OCI-LY3 (cell line): ENCODE measurements at regions not wholly inside any gene's neighbourhood (a gene's known extent, or its start where the extent isn't known, plus 50 kb on each side); places are given as distances from the start of the nearest gene placed in this dataset.
"Not testable (repeated sequence)": the region's sequence is repeated elsewhere in the genome, so short reads cannot be mapped to it uniquely, and the experiment has no call there.

Source experiments
- H2AFZ ChIP-seq: fragments of 200-600, 300-600 bp; shearing (Covaris generic); 2 replicates; pipeline ENCODE4 v1.6.0; 2014; ENCODE audit warnings: antibody characterized with exemption, low read depth, low read length
- H3K27ac ChIP-seq: fragments of 200-600, 300-600 bp; sonication (generic); 2 replicates; pipeline ENCODE4 v1.5.1; 2014; ENCODE audit warnings: mild to moderate bottlenecking, low read length, moderate library complexity, mixed read lengths
- H3K27me3 ChIP-seq: fragments of 200-600, 300-600 bp; sonication (generic); 2 replicates; pipeline ENCODE4 v1.6.1; 2014; ENCODE audit warnings: low read depth, low read length, mixed read lengths
- H3K36me3 ChIP-seq: fragments of 200-600, 300-600 bp; sonication (generic); replicated peaks from 2 replicates; pipeline ENCODE3; 2014; ENCODE audit warnings: low read depth, low read length, mixed read lengths
- H3K4me1 ChIP-seq: fragments of 300-600, 200-600 bp; sonication (generic); 2 replicates; pipeline ENCODE4 v1.6.1; 2014; ENCODE audit warnings: low read length, mixed read lengths
- H3K4me2 ChIP-seq: fragments of 200-600, 300-600 bp; sonication (generic); 2 replicates; pipeline ENCODE4 v1.6.1; 2014; ENCODE audit warnings: low read length, mixed read lengths
- H3K4me3 ChIP-seq: fragments of 300-600, 200-600 bp; sonication (generic); 2 replicates; pipeline ENCODE4 v1.5.1; 2014; ENCODE audit warnings: antibody characterized with exemption, mild to moderate bottlenecking, low read length, moderate library complexity
- H3K79me2 ChIP-seq: fragments of 300-600, 200-600 bp; shearing (Covaris generic); 2 replicates; pipeline ENCODE4 v1.6.1; 2014; ENCODE audit warnings: mild to moderate bottlenecking, low read length, mixed read lengths
- H3K9ac ChIP-seq: fragments of 300-600, 200-600 bp; shearing (Covaris generic); 2 replicates; pipeline ENCODE4 v1.6.0; 2014; ENCODE audit warnings: mild to moderate bottlenecking, low read length, moderate library complexity
- H3K9me3 ChIP-seq: fragments of 200-600, 300-600 bp; shearing (Covaris generic); 2 replicates; pipeline ENCODE4 v1.6.1; 2014; ENCODE audit warnings: low read length, mixed read lengths; ENCODE audit not compliant: insufficient read depth
- H4K20me1 ChIP-seq: fragments of 200-600, 300-600 bp; sonication (generic); 2 replicates; pipeline ENCODE4 v1.6.1; 2016; ENCODE audit warnings: low read length, mixed read lengths; ENCODE audit not compliant: insufficient read depth
- EZH2phosphoT487 ChIP-seq: fragments of 200-600 bp; shearing (Covaris generic); IDR thresholded peaks from 2 replicates; pipeline ENCODE4 v1.6.1; 2018; ENCODE audit warnings: antibody characterized with exemption, mixed run types, low read depth
- TF ChIP-seq, protein P1 (sequence below): fragments of 200-600, 300-600 bp; sonication (generic); IDR thresholded peaks from 2 replicates; pipeline ENCODE4 v1.5.1; 2014; ENCODE audit warnings: antibody characterized with exemption, low read length, low read depth

DNA sequence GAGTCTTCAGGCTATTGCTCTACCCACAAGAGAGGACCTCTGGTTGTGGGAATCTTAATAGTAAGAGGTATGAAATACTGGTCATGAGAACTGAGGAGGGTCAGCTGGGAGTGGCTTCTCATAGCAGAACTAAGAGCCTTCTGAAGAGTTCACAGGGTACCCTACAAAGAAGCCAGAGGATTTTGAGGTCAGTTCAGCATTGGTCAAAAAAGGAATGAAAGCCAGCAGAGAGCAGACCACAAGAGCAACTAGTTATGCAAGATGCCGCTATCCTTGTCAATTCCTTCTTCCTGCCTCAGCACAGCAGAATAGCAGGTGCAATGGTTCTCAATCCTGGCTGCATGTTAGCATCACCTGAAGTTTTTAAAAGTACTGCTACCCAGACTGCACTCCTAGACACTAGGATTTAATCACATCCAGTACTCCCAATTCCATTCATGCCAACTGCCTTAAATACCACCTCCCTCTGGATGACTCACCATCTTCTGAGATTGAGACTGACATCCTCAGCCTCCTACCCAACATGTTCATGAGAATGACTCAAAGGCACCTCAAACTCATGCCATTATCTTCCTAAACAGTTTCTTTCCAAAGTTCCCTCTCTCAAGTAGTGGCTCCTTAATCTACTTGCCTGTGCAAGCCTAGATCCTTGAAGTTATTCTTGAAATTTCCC, 81.0 kb upstream of the RBMS1 start:
- Histone ChIP-seq H4K20me1 (no peaks in the 10 kb centered on the region), H3K36me3 (no peaks in the 10 kb centered on the region), H3K9me3 (no peaks in the 10 kb centered on the region), H2AFZ (no peak overlapping the region), H3K27me3 (no peaks in the 10 kb centered on the region), H3K9ac (no peak overlapping the region), H3K27ac (no peak overlapping the region), H3K79me2 (no peaks in the 10 kb centered on the region), H3K4me2 (no peak overlapping the region), H3K4me1 (peaks cover 14% of the 10 kb centered on the region), H3K4me3 (no peak overlapping the region)
- TF ChIP-seq, protein P1, sequence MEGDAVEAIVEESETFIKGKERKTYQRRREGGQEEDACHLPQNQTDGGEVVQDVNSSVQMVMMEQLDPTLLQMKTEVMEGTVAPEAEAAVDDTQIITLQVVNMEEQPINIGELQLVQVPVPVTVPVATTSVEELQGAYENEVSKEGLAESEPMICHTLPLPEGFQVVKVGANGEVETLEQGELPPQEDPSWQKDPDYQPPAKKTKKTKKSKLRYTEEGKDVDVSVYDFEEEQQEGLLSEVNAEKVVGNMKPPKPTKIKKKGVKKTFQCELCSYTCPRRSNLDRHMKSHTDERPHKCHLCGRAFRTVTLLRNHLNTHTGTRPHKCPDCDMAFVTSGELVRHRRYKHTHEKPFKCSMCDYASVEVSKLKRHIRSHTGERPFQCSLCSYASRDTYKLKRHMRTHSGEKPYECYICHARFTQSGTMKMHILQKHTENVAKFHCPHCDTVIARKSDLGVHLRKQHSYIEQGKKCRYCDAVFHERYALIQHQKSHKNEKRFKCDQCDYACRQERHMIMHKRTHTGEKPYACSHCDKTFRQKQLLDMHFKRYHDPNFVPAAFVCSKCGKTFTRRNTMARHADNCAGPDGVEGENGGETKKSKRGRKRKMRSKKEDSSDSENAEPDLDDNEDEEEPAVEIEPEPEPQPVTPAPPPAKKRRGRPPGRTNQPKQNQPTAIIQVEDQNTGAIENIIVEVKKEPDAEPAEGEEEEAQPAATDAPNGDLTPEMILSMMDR: no peak

DNA sequence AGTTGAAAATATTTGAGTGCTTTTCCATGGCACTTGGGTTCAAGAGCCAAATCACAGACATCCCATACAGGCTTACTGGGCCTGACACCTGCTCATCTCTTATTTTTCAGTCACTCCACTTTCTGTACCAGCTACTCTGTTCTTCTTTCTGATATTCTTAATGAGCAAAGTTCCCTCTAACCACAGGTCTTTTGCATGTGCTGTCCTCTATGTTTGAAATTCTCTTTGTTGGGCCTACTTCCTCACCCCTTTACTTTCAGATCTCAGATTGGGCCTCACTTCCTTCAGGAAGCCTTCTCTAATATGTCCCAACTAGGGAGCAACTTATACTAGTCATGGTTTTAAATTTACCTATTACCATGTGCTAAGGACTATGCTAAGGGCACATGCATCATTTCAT, 81.8 kb upstream of the RBMS1 start:
- Histone ChIP-seq H3K27ac (no peak overlapping the region), H3K9ac (no peak overlapping the region), H3K9me3 (no peaks in the 10 kb centered on the region), H3K4me3 (no peak overlapping the region), H3K4me1 (peaks cover 14% of the 10 kb centered on the region), H3K36me3 (no peaks in the 10 kb centered on the region), H3K4me2 (no peak overlapping the region), H3K27me3 (no peaks in the 10 kb centered on the region), H2AFZ (no peak overlapping the region), H4K20me1 (no peaks in the 10 kb centered on the region), H3K79me2 (no peaks in the 10 kb centered on the region)
- no peak for TF ChIP-seq EZH2phosphoT487
- TF ChIP-seq, protein P1: no peak

DNA sequence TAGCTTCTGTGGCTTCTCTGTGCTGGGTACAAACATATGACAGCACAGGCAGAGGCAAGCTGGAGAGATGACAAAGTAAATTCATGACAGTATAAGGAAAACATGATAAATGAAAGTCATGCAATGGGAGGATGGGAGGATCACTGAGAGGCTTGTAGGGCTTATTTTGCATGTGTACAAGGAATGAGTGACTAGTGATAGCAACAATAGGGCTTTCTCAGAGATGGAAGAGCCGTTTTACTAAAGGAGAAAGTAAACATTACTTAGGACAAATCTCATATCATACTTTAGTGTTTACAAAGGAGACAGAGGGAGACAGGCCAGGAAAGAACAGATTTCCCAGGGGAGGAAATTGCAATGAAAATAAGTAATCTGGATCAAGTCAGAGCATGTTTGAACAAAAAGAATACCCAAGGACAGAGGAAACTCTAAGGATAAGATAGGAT, 82.5 kb upstream of the RBMS1 start:
- Histone ChIP-seq H3K4me3 (no peak overlapping the region), H2AFZ (no peak overlapping the region), H3K4me2 (no peak overlapping the region), H4K20me1 (no peaks in the 10 kb centered on the region), H3K4me1 (peaks cover 14% of the 10 kb centered on the region), H3K27me3 (no peaks in the 10 kb centered on the region), H3K36me3 (no peaks in the 10 kb centered on the region), H3K79me2 (no peaks in the 10 kb centered on the region), H3K9ac (no peak overlapping the region), H3K27ac (no peak overlapping the region), H3K9me3 (no peaks in the 10 kb centered on the region)
- TF ChIP-seq EZH2phosphoT487: no peak
- TF ChIP-seq, protein P1: no peak

DNA sequence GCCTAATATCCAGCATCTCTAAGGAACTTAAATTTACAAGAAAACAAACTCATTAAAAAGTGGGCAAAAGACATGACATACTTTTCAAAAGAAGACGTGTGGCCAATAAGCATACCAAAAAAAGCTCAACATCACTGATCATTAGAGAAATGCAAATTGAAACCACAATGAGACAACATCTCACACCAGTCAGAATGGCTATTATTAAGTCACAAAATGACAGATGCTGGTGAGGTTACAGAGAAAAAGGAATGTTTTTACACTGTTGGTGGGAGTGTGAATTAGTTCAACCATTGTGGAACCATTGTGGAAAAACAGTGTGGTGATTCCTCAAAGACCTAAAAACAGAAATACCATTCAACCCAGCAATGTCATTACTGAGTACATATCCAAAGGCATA, 83.5 kb upstream of the RBMS1 start:
- peaks cover 14% of the 10 kb centered on the region for H3K4me1 ChIP-seq
- not testable (repeated sequence) for H3K27ac ChIP-seq, H3K9ac ChIP-seq, H3K79me2 ChIP-seq, H3K4me3 ChIP-seq, H3K9me3 ChIP-seq, H3K27me3 ChIP-seq, H4K20me1 ChIP-seq, H2AFZ ChIP-seq, H3K36me3 ChIP-seq, H3K4me2 ChIP-seq

DNA sequence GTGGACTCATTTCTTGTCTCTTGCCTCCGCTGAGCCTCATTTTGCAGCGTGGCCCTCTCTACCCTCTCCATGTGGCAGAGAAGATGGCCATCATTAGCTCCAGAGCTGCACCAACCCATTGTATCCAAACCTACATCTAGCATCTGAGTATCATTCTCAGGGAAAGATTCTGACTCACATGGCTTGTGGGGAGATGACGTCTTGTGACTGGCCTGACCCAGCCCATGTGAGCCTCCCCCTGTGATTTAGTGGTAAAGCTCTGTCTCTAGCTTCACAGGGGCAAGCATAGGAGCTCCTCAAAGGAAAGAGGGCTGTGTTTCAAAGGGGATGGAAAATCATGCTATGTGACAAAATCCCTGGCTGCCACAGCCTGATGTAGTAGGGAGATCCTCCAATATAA, 87.4 kb upstream of the RBMS1 start:
- Histone ChIP-seq H3K9ac (no peak overlapping the region), H3K79me2 (no peaks in the 10 kb centered on the region), H3K4me3 (no peak overlapping the region), H2AFZ (no peak overlapping the region), H3K9me3 (no peaks in the 10 kb centered on the region), H3K4me2 (no peak overlapping the region), H3K27me3 (no peaks in the 10 kb centered on the region), H3K36me3 (no peaks in the 10 kb centered on the region), H3K4me1 (no peaks in the 10 kb centered on the region), H4K20me1 (no peaks in the 10 kb centered on the region), H3K27ac (no peak overlapping the region)
- TF ChIP-seq EZH2phosphoT487: no peak
- TF ChIP-seq, protein P1: no peak
